GM12878 (cell line): ENCODE measurements at regions not wholly inside any gene's neighbourhood (a gene's known extent, or its start where the extent isn't known, plus 50 kb on each side); places are given as distances from the start of the nearest gene placed in this dataset.

Source experiments
- ATAC-seq: fragments of 200-7000 bp; cut with Tn5 transposase; 3 replicates; pipeline ENCODE4 v1.9.1; 2020; ENCODE audit warnings: mild to moderate bottlenecking, moderate library complexity
- BruUV-seq: library from RNA; stranded (reverse); fragments of 400-500 nt; replicated peaks from 2 replicates; lab custom pipeline; 2021; lab: Mats Ljungman, UMichigan
- CTCF ChIA-PET: fragments of 300-600 bp; sonication (Branson Sonifier 250); formaldehyde crosslinking; extraction: SDS; loops from one replicate; lab custom pipeline; 2021; ENCODE audit warnings: inconsistent platforms; lab: Yijun Ruan, JAX
- POLR2A ChIA-PET: fragments of 350-600 bp; formaldehyde crosslinking; extraction: SDS; loops from one replicate; lab custom pipeline; 2021; ENCODE audit warnings: inconsistent platforms; lab: Charles Lee
- RAD21 ChIA-PET: fragments of 300-600 bp; sonication (Branson Sonifier 250); formaldehyde crosslinking; loops from one replicate; lab custom pipeline; 2023; ENCODE audit warnings: antibody characterized with exemption; ENCODE audit not compliant: unreplicated experiment; lab: Charles Lee
- SMC1A ChIA-PET: fragments of 300-600 bp; sonication (Branson Sonifier 250); formaldehyde crosslinking; loops from one replicate; lab custom pipeline; 2023; ENCODE audit not compliant: unreplicated experiment, uncharacterized antibody; lab: Charles Lee
- DNase-seq: peaks from one replicate; pipeline ENCODE4 v3.0.0-alpha.2; 2011; ENCODE audit warnings: low read depth, low spot score
- FAIRE-seq: peaks from 3 replicates; lab custom pipeline; 2011; peaks lifted over from hg19 to GRCh38; lab: Jason Lieb, UNC
- H2AFZ ChIP-seq: 2 replicates; pipeline ENCODE4 v1.6.0; 2011; ENCODE audit warnings: low read depth, low read length, control low read depth; ENCODE audit not compliant: control insufficient read depth
- H3K27ac ChIP-seq: 2 replicates; pipeline ENCODE4 v1.5.1; 2011; ENCODE audit warnings: control low read depth; ENCODE audit not compliant: control insufficient read depth, insufficient read depth
- H3K27me3 ChIP-seq, 2 experiments: replicated peaks in 1 of 2; 2 replicates each; pipeline versions ENCODE4 v1.6.0 to v1.6.1; 2011; ENCODE audit warnings: low read length in 1 of 2; ENCODE audit not compliant: control insufficient read depth in 2 of 2, insufficient read depth in 2 of 2
- H3K36me3 ChIP-seq, 2 experiments: 2 replicates each; pipeline ENCODE4 v1.5.1; 2011; ENCODE audit warnings: low read length in 1 of 2; ENCODE audit not compliant: control insufficient read depth in 2 of 2, insufficient read depth in 2 of 2
- H3K4me1 ChIP-seq: 2 replicates; pipeline ENCODE4 v1.6.1; 2011; ENCODE audit warnings: mild to moderate bottlenecking, low read length, moderate library complexity, mixed read lengths; ENCODE audit not compliant: control insufficient read depth, insufficient read depth
- H3K4me2 ChIP-seq: 2 replicates; pipeline ENCODE4 v1.6.0; 2011; ENCODE audit warnings: control low read depth; ENCODE audit not compliant: control insufficient read depth, insufficient read depth
- H3K4me3 ChIP-seq: fragments of 200-600 bp; sonication (generic); 2 replicates; pipeline ENCODE4 v1.5.1; 2016
- H3K79me2 ChIP-seq: 2 replicates; pipeline ENCODE4 v1.6.0; 2011; ENCODE audit warnings: low read length; ENCODE audit not compliant: control insufficient read depth, insufficient read depth
- H3K9ac ChIP-seq: 2 replicates; pipeline ENCODE4 v1.8.0; 2011; ENCODE audit warnings: low read length, control low read depth, mixed read lengths; ENCODE audit not compliant: control insufficient read depth, insufficient read depth
- H3K9me3 ChIP-seq: replicated peaks from 3 replicates; pipeline ENCODE4 v1.5.1; 2011; ENCODE audit warnings: mild to moderate bottlenecking, low read length; ENCODE audit not compliant: control insufficient read depth, insufficient read depth
- H4K20me1 ChIP-seq: 2 replicates; pipeline ENCODE4 v1.6.0; 2011; ENCODE audit not compliant: control insufficient read depth, insufficient read depth
- BMI1 ChIP-seq: fragments of 450-650 bp; IDR thresholded peaks from 2 replicates; pipeline ENCODE4 v1.6.1; 2016; ENCODE audit warnings: mild to moderate bottlenecking, moderate library complexity, borderline replicate concordance
- CUX1 ChIP-seq: IDR thresholded peaks from 2 replicates; pipeline ENCODE4 v1.6.1; 2012; ENCODE audit warnings: improper control_type of control experiment, low read depth, low read length; ENCODE audit not compliant: insufficient replicate concordance
- E2F4 ChIP-seq: IDR thresholded peaks from 2 replicates; pipeline ENCODE4 v1.6.1; 2012; ENCODE audit warnings: low read depth, low read length, improper control_type of control experiment
- ELK1 ChIP-seq: IDR thresholded peaks from 2 replicates; pipeline ENCODE4 v1.6.1; 2012; ENCODE audit warnings: low read depth, low read length, improper control_type of control experiment
- EP300 ChIP-seq, 2 experiments: fragments of 150-350 bp in 1 of 2; IDR thresholded peaks; 2 replicates each; pipeline ENCODE4 v1.6.1; 2011 to 2012; ENCODE audit warnings: low read depth in 2 of 2, low read length in 2 of 2, borderline replicate concordance in 1 of 2, improper control_type of control experiment in 1 of 2, inconsistent platforms in 1 of 2; ENCODE audit not compliant: control insufficient read depth in 1 of 2
- EZH2 ChIP-seq: IDR thresholded peaks from 2 replicates; pipeline ENCODE4 v1.6.1; 2012; ENCODE audit warnings: low read depth, mild to moderate bottlenecking, control low read depth, inconsistent platforms, low read length, borderline replicate concordance; ENCODE audit not compliant: control insufficient read depth
- JUND ChIP-seq: IDR thresholded peaks from 2 replicates; pipeline ENCODE4 v1.6.1; 2012; ENCODE audit warnings: low read depth, mild to moderate bottlenecking, low read length, improper control_type of control experiment, moderate library complexity
- MYC ChIP-seq: IDR thresholded peaks from 2 replicates; pipeline ENCODE4 v1.6.1; 2011; ENCODE audit warnings: mild to moderate bottlenecking, low read length, moderate library complexity, inconsistent platforms; ENCODE audit not compliant: insufficient read depth, insufficient replicate concordance, insufficient read length, severe bottlenecking
- PML ChIP-seq: IDR thresholded peaks from 2 replicates; pipeline ENCODE4 v1.6.1; 2012; ENCODE audit warnings: low read length, inconsistent platforms
- RAD21 ChIP-seq: IDR thresholded peaks from 2 replicates; pipeline ENCODE4 v1.6.1; 2011; ENCODE audit warnings: mild to moderate bottlenecking, low read depth, low read length, moderate library complexity; ENCODE audit not compliant: insufficient read depth
- RAD51 ChIP-seq: fragments of 450-650 bp; IDR thresholded peaks from 2 replicates; pipeline ENCODE4 v1.6.1; 2016; ENCODE audit warnings: moderate library complexity, mild to moderate bottlenecking, inconsistent platforms
- SMAD1 ChIP-seq: fragments of 450-650 bp; IDR thresholded peaks from 2 replicates; pipeline ENCODE4 v1.6.1; 2018; ENCODE audit warnings: mild to moderate bottlenecking, low read depth; ENCODE audit not compliant: partially characterized antibody
- SMAD5 ChIP-seq: IDR thresholded peaks from 2 replicates; pipeline ENCODE4 v1.6.1; 2016; ENCODE audit warnings: antibody characterized with exemption, low read depth
- WRNIP1 ChIP-seq: IDR thresholded peaks from 2 replicates; pipeline ENCODE4 v1.6.1; 2011; ENCODE audit warnings: low read depth, low read length, improper control_type of control experiment, borderline replicate concordance
- YBX1 ChIP-seq: fragments of 450-650 bp; IDR thresholded peaks from 2 replicates; pipeline ENCODE4 v1.6.1; 2016; ENCODE audit warnings: antibody characterized with exemption
- ZNF217 ChIP-seq: fragments of 450-650 bp; IDR thresholded peaks from 2 replicates; pipeline ENCODE4 v1.6.1; 2017; ENCODE audit warnings: antibody characterized with exemption, mild to moderate bottlenecking
- WGBS: methylation state at CpG from one replicate; pipeline ENCODE4 v1.1.6; 2016; ENCODE audit warnings: low lambda C conversion rate; ENCODE audit not compliant: insufficient replicate concordance, insufficient coverage; ENCODE audit errors: missing lambda C conversion rate; 5-methylcytosine and 5-hydroxymethylcytosine counted together
- in situ Hi-C: fragments of 300-500 bp; cut with MboI; formaldehyde crosslinking; loops from 9 replicates; pipeline ENCODE4 v1.14.3; 2018; ENCODE audit warnings: mixed read lengths
- intact Hi-C: fragments of 100-400 bp; cut with micrococcal nuclease; formaldehyde crosslinking; loops from one replicate; pipeline ENCODE4 v1.14.2; 2022; ENCODE audit not compliant: unreplicated experiment

GRCh38 chr17:77660524-77660923 lies 298.0 kb upstream of the TNRC6C start:
- no peak for ATAC-seq
- Histone ChIP-seq H3K4me2 (no peak overlapping the region), H4K20me1 (no peaks in the 10 kb centered on the region), H3K27ac (no peak overlapping the region), H3K79me2 (no peaks in the 10 kb centered on the region), H3K9ac (no peak overlapping the region), H3K4me3 (no peak overlapping the region), H3K4me1 (no peaks in the 10 kb centered on the region), H3K27me3 (peaks cover 3% of the 10 kb centered on the region in 2 experiments), H2AFZ (no peak overlapping the region), H3K36me3 (no peaks in the 10 kb centered on the region), H3K9me3 (no peaks in the 10 kb centered on the region; the same call in 2 of the 3 replicates)
- 59% methylated on average over 4 of the region's 4 CpGs for WGBS
- in situ Hi-C loops (no loop called here), intact Hi-C loops (no loop called here)
- ChIA-PET CTCF (no interaction called here), POLR2A (no interaction called here), SMC1A (no interaction called here), RAD21 (no interaction called here)
- BruUV-seq = no TSS peak
- DNase-seq = no peak
- no peak for FAIRE-seq
- TF ChIP-seq JUND = no peak
- no peak for TF ChIP-seq ELK1
- no peak for TF ChIP-seq MYC
- TF ChIP-seq EZH2 = no peak
- TF ChIP-seq E2F4 = no peak
- no peak for TF ChIP-seq BMI1
- TF ChIP-seq YBX1 = no peak
- no peak for TF ChIP-seq RAD51
- TF ChIP-seq WRNIP1 = no peak
- TF ChIP-seq CUX1 = no peak
- TF ChIP-seq SMAD5 = no peak
- no peak for TF ChIP-seq RAD21
- no peak for TF ChIP-seq PML
- TF ChIP-seq EP300 (IDR thresholded peaks at IDR 0.05; ENCODE audit: borderline replicate concordance in 1 of 2, control insufficient read depth in 1 of 2, low read depth in 2 of 2, low read length in 2 of 2) = no peak
- TF ChIP-seq ZNF217 = no peak
- TF ChIP-seq SMAD1 = no peak
